Left lung (tissue), 4 donors: ENCODE measurements at regions not wholly inside any gene's neighbourhood (a gene's known extent, or its start where the extent isn't known, plus 50 kb on each side); places are given as distances from the start of the nearest gene placed in this dataset.
A peak's percentile ranks its signal among the peaks of the same experiment; 100 is the strongest.

Experiments
- ATAC-seq: fragments of 200-7000 bp; cut with Tn5 transposase; one replicate; pipeline ENCODE4 v1.9.1; 2020; ENCODE audit warnings: moderate library complexity
- DNase-seq, 4 donors: peaks; one replicate each; pipeline ENCODE4 v3.0.0-alpha.2; 2013 to 2020
- H3K27ac ChIP-seq, 2 donors: fragments of 200-600 bp; sonication (generic) in 1 of 2; one replicate each; pipeline versions ENCODE4 v1.5.0 to v1.8.0; 2020 to 2021
- H3K27me3 ChIP-seq, 2 donors: fragments of 200-600 bp; sonication (generic) in 1 of 2; one replicate each; pipeline versions ENCODE4 v1.5.0 to v1.8.0; 2020 to 2021
- H3K36me3 ChIP-seq, 2 donors: fragments of 200-600 bp; sonication (generic) in 1 of 2; one replicate each; pipeline versions ENCODE4 v1.5.0 to v1.8.0; 2020 to 2021
- H3K4me1 ChIP-seq, 2 donors: fragments of 200-600 bp; one replicate each; pipeline ENCODE4 v1.8.0; 2021
- H3K4me3 ChIP-seq, 2 donors: fragments of 200-600 bp; sonication (generic) in 1 of 2; one replicate each; pipeline versions ENCODE4 v1.5.0 to v1.8.0; 2020 to 2021; ENCODE audit warnings: mild to moderate bottlenecking in 1 of 2
- H3K9me3 ChIP-seq, 2 donors: fragments of 200-600 bp; sonication (generic) in 1 of 2; one replicate each; pipeline versions ENCODE4 v1.5.0 to v1.8.0; 2020 to 2021
- CTCF ChIP-seq, 2 donors: fragments of 200-600 bp; sonication (generic) in 1 of 2; IDR thresholded peaks; one replicate each; pipeline versions ENCODE4 v1.5.0 to v1.8.0; 2021; ENCODE audit warnings: antibody characterized with exemption in 2 of 2
- intact Hi-C, 2 donors: fragments of 100-400 bp; cut with DNase I; formaldehyde crosslinking; loops; one replicate each; pipeline versions ENCODE4 v1.11.2 to v1.14.2; 2022
- donor health status: DM: no; HTN: yes; CAD: no.
- donor health status: DM: no; HTN: no; CAD: no.

DNA sequence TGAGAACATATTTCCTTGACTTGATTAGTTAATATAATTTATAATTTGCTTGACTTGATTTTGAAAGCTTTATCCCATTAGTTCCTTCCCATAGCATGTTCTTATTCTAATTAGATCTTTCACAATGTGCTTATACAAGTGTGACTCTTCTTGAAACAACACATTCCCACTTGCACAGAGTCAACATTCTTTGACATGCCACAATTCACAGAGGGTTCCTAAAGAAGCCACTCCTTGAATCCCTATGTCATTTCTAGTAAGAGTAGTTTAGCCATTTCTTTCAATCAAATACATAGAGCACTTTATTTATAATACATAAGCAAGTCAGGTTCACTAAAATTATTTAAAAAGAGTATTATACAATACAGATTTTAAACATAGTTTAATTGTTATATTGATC, 228.9 kb upstream of the GRID2 start:
- Histone ChIP-seq H3K9me3 (peaks cover 0 to 41% of the 10 kb centered on the region in 2 donors), H3K36me3 (no peaks in the 10 kb centered on the region), H3K4me3 (no peak overlapping the region), H3K27ac (no peak overlapping the region), H3K4me1 (no peaks in the 10 kb centered on the region), H3K27me3 (no peaks in the 10 kb centered on the region)
- no peak for DNase-seq
- ATAC-seq: peak; percentile 66
- no peak for TF ChIP-seq CTCF (IDR thresholded peaks at IDR 0.05)
- intact Hi-C loops: no loop called here

DNA sequence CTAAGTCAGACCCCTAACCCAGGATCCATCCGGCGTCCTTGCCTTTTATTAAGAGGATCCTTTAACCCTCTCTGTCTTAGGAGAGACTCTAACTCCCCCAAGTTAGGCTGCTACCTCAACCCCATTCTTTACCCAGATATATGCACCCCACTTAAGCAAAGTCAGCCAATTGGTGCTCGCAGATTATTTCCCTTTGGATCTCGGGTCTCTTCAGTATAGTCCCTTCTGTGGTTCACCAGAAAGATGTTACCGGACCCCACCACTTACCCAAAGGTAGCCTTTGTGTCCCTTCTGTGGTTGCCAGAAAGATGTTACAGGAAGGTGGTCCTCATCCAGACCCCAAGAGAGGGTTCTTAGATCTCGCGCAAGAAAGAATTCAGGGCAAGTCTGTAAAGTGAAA, 212.9 kb upstream of the GRID2 start:
- intact Hi-C loops: no loop called here

DNA sequence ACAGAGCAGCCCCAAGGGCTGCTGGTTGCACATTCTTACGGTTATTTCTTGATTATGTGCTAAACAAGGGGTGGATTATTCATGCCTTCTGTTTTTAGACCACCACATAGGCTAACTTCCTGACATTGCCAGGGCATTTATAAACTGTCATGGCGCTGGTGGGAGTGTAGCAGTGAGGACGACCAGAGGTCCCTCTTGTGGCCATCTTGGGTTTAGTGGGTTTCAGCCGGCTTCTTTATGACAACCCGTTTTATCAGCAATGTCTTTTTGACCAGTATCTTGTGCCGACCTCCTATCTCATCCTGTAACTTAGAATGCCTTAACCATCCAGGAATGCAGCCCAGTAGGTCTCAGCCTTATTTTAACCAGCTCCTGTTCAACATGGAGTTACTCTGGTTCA, 212.4 kb upstream of the GRID2 start:
- Histone ChIP-seq H3K4me3 (no peak overlapping the region), H3K27ac (no peak overlapping the region), H3K9me3 (no peaks in the 10 kb centered on the region), H3K4me1 (no peaks in the 10 kb centered on the region), H3K36me3 (no peaks in the 10 kb centered on the region), H3K27me3 (no peaks in the 10 kb centered on the region)
- no peak for TF ChIP-seq CTCF (IDR thresholded peaks at IDR 0.05)
- DNase-seq: no peak
- no peak for ATAC-seq
- intact Hi-C loops: no loop called here

More for the DNA sequence above, 212.9 kb upstream of the GRID2 start:
- Histone ChIP-seq H3K27ac (no peak overlapping the region), H3K27me3 (no peaks in the 10 kb centered on the region), H3K4me3 (no peak overlapping the region), H3K9me3 (no peaks in the 10 kb centered on the region), H3K36me3 (no peaks in the 10 kb centered on the region), H3K4me1 (no peaks in the 10 kb centered on the region)
- ATAC-seq (no peak), DNase-seq (no peak)
- TF ChIP-seq CTCF (IDR thresholded peaks at IDR 0.05): no peak

DNA sequence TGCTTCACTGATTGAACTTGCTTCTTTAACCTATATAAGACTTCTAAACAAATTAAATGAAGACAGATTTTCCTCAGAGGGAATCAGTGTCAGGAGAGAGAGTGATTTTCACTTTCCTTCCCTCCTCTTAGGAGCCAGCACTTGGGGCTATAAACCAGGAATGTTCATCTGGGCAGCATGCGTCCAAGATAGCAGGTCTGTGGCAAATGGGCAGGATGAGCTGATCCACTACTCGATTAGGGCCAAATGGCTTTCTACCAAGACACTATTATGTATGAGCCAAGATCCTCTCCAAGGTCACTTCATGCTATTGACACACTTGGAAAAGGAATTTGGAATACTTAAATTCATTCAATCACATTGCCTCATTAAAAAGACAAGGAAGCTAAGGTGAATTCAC, 203.9 kb upstream of the GRID2 start:
- no peak overlapping the region for H3K4me3 ChIP-seq
- H3K27me3 ChIP-seq: no peaks in the 10 kb centered on the region
- intact Hi-C loops: no loop called here
- no peaks in the 10 kb centered on the region for H3K4me1 ChIP-seq
- no peaks in the 10 kb centered on the region for H3K36me3 ChIP-seq
- no peaks in the 10 kb centered on the region for H3K9me3 ChIP-seq
- DNase-seq (no peak), ATAC-seq (peak; percentile 16)
- TF ChIP-seq CTCF (IDR thresholded peaks at IDR 0.05): no peak
- no peak overlapping the region for H3K27ac ChIP-seq

GRCh38 chr4:92100975-92101374, 202.8 kb upstream of the GRID2 start:
- Histone ChIP-seq H3K4me1 (no peaks in the 10 kb centered on the region), H3K27ac (peak overlapping the region in 1 of 2 donors; percentile 14), H3K4me3 (no peak overlapping the region), H3K36me3 (no peaks in the 10 kb centered on the region), H3K27me3 (no peaks in the 10 kb centered on the region), H3K9me3 (no peaks in the 10 kb centered on the region)
- intact Hi-C loops: no loop called here
- ATAC-seq: peak; percentile 33
- no peak for TF ChIP-seq CTCF (IDR thresholded peaks at IDR 0.05)
- DNase-seq: no peak
